ENCODE measurements at regions not wholly inside any gene's neighbourhood (a gene's known extent, or its start where the extent isn't known, plus 50 kb on each side); places are given as distances from the start of the nearest gene placed in this dataset.
A peak's percentile ranks its signal among the peaks of the same experiment; 100 is the strongest.
"Not testable (repeated sequence)": the region's sequence is repeated elsewhere in the genome, so short reads cannot be mapped to it uniquely, and the experiment has no call there.

- no peak for TF ChIP-seq POLR2A (IDR thresholded peaks at IDR 0.05; ENCODE audit: low read depth, low read length)
- DNase-seq (ENCODE audit: insufficient read length, low spot score) = no peak
- FAIRE-seq = no peak
These were observed 110.0 kb upstream of the SERBP1 start for GRCh38 chr1:67540025-67540732.

- no peak for DNase-seq (ENCODE audit: insufficient read length, low spot score)
- FAIRE-seq = peak; percentile 6
- no peak for TF ChIP-seq POLR2A (IDR thresholded peaks at IDR 0.05; ENCODE audit: low read depth, low read length)
These were observed 110.5 kb upstream of the SERBP1 start for GRCh38 chr1:67540733-67541125.

GRCh38 chr1:67542747-67543146, 112.5 kb upstream of the SERBP1 start:
- DNase-seq (ENCODE audit: insufficient read length, low spot score) = no peak
- TF ChIP-seq POLR2A (IDR thresholded peaks at IDR 0.05; ENCODE audit: low read depth, low read length) = no peak
- no peak for FAIRE-seq

GRCh38 chr1:67544921-67545320, 114.7 kb upstream of the SERBP1 start:
- DNase-seq (ENCODE audit: insufficient read length, low spot score) (no peak), FAIRE-seq (no peak)
- no peak for TF ChIP-seq POLR2A (IDR thresholded peaks at IDR 0.05; ENCODE audit: low read depth, low read length)

- no peak for DNase-seq (ENCODE audit: insufficient read length, low spot score)
- no peak for TF ChIP-seq POLR2A (IDR thresholded peaks at IDR 0.05; ENCODE audit: low read depth, low read length)
- no peak for FAIRE-seq
These were observed 115.2 kb upstream of the SERBP1 start for GRCh38 chr1:67545364-67545763.

- FAIRE-seq = no peak
- TF ChIP-seq POLR2A (IDR thresholded peaks at IDR 0.05; ENCODE audit: low read depth, low read length) = no peak
- no peak for DNase-seq (ENCODE audit: insufficient read length, low spot score)
These were observed 121.2 kb upstream of the SERBP1 start for GRCh38 chr1:67551375-67551774.

- TF ChIP-seq POLR2A (IDR thresholded peaks at IDR 0.05; ENCODE audit: low read depth, low read length) = no peak
- DNase-seq (ENCODE audit: insufficient read length, low spot score) (no peak), FAIRE-seq (no peak)
These were observed 122.1 kb upstream of the SERBP1 start for GRCh38 chr1:67552336-67552759.

- not testable (repeated sequence) for FAIRE-seq; DNase-seq (ENCODE audit: insufficient read length, low spot score)
These were observed 124.0 kb upstream of the SERBP1 start for GRCh38 chr1:67554204-67554603.

GRCh38 chr1:67555461-67556296, 125.5 kb upstream of the SERBP1 start:
- no peak for FAIRE-seq
- no peak for DNase-seq (ENCODE audit: insufficient read length, low spot score)
- no peak for TF ChIP-seq POLR2A (IDR thresholded peaks at IDR 0.05; ENCODE audit: low read depth, low read length)

GRCh38 chr1:67556297-67556900, 126.2 kb upstream of the SERBP1 start:
- no peak for DNase-seq (ENCODE audit: insufficient read length, low spot score)
- FAIRE-seq = no peak
- no peak for TF ChIP-seq POLR2A (IDR thresholded peaks at IDR 0.05; ENCODE audit: low read depth, low read length)

- no peak for DNase-seq (ENCODE audit: insufficient read length, low spot score)
- TF ChIP-seq POLR2A (IDR thresholded peaks at IDR 0.05; ENCODE audit: low read depth, low read length) = no peak
- no peak for FAIRE-seq
These were observed 127.1 kb upstream of the GADD45A start for GRCh38 chr1:67557696-67558448.

GRCh38 chr1:67558449-67559193, 126.4 kb upstream of the GADD45A start:
- FAIRE-seq = no peak

GRCh38 chr1:67559222-67559700, 125.7 kb upstream of the GADD45A start:
- DNase-seq (ENCODE audit: insufficient read length, low spot score) (no peak), FAIRE-seq (no peak)
- no peak for TF ChIP-seq POLR2A (IDR thresholded peaks at IDR 0.05; ENCODE audit: low read depth, low read length)

More at GRCh38 chr1:67558449-67559193, 126.4 kb upstream of the GADD45A start:
- DNase-seq (ENCODE audit: insufficient read length, low spot score) = no peak
- TF ChIP-seq POLR2A (IDR thresholded peaks at IDR 0.05; ENCODE audit: low read depth, low read length) = no peak
